Vagina (tissue), 2 donors: ENCODE measurements at regions not wholly inside any gene's neighbourhood (a gene's known extent, or its start where the extent isn't known, plus 50 kb on each side); places are given as distances from the start of the nearest gene placed in this dataset.

Experiments
- CTCF ChIP-seq, 3 experiments: fragments of 450-650 bp in 2 of 3; fragments of 200-600 bp in 1 of 3; sonication (generic) in 1 of 3; IDR thresholded peaks; one replicate each; pipeline ENCODE4 v1.5.1; 2017 to 2019; ENCODE audit warnings: antibody characterized with exemption in 3 of 3, mild to moderate bottlenecking in 2 of 3, moderate library complexity in 2 of 3
- POLR2A ChIP-seq, 2 donors: fragments of 450-650 bp; IDR thresholded peaks; one replicate each; pipeline ENCODE4 v1.6.1; 2017; ENCODE audit warnings: antibody characterized with exemption in 2 of 2, mild to moderate bottlenecking in 2 of 2, moderate library complexity in 2 of 2

GRCh38 chr2:122512091-122512490, 756.6 kb downstream of the TSN start:
- TF ChIP-seq POLR2A (IDR thresholded peaks at IDR 0.05) (no peak), CTCF (IDR thresholded peaks at IDR 0.05) (no peak)
